ENCODE measurements at regions not wholly inside any gene's neighbourhood (a gene's known extent, or its start where the extent isn't known, plus 50 kb on each side); places are given as distances from the start of the nearest gene placed in this dataset.

GRCh38 chr14:23828616-23829015 is 125.0 kb upstream of the DHRS4 start:
- WGBS (ENCODE audit: extremely low coverage, insufficient coverage, insufficient read length): no CpG with 5 or more reads among the region's 1 CpG
- Histone ChIP-seq H3K27ac (ENCODE audit: low read depth, low read length) (no peak overlapping the region), H4K91ac (ENCODE audit: low read depth, low read length) (no peak overlapping the region), H3K9ac (ENCODE audit: low read length) (no peak overlapping the region), H3K36me3 (ENCODE audit: control insufficient read depth in 1 of 2, insufficient read depth in 2 of 2, low read length in 2 of 2) (no peaks in the 10 kb centered on the region), H3K18ac (ENCODE audit: low read length) (no peak overlapping the region), H3K4me1 (ENCODE audit: control insufficient read depth in 1 of 2, insufficient read depth in 2 of 2, low read length in 2 of 2) (peaks cover 0 to 11% of the 10 kb centered on the region in 2 experiments), H2AK5ac (ENCODE audit: low read length) (no peak overlapping the region), H3K9me3 (ENCODE audit: insufficient read depth, low read depth, low read length) (peaks cover 17% of the 10 kb centered on the region), H3K23ac (ENCODE audit: low read length) (no peak overlapping the region), H3K4ac (ENCODE audit: low read depth, low read length) (no peak overlapping the region), H2AFZ (ENCODE audit: insufficient read depth, low read length, poor library complexity) (no peak overlapping the region), H3K79me1 (ENCODE audit: low read length) (no peaks in the 10 kb centered on the region), H4K12ac (ENCODE audit: low read depth, low read length) (no peak overlapping the region), H2BK12ac (ENCODE audit: low read length) (no peak overlapping the region), H3K4me3 (ENCODE audit: low read depth, low read length) (no peak overlapping the region), H2BK5ac (ENCODE audit: low read depth, low read length, poor library complexity) (no peak overlapping the region), H3K79me2 (ENCODE audit: control insufficient read depth, insufficient read depth, low read length, poor library complexity) (no peaks in the 10 kb centered on the region), H3K4me2 (ENCODE audit: low read length) (no peak overlapping the region), H3K27me3 (ENCODE audit: insufficient read depth, low read length) (no peaks in the 10 kb centered on the region), H4K8ac (ENCODE audit: low read depth, low read length) (no peak overlapping the region), H3K14ac (ENCODE audit: low read length) (no peak overlapping the region), H2BK120ac (ENCODE audit: insufficient read depth, low read length, poor library complexity) (no peak overlapping the region)
- no peak for DNase-seq

GRCh38 chr14:23829736-23830471 is 123.7 kb upstream of the DHRS4 start:
- H3K14ac ChIP-seq (ENCODE audit: low read length): no peak overlapping the region
- no CpG with 5 or more reads among the region's 2 CpGs for WGBS (ENCODE audit: extremely low coverage, insufficient coverage, insufficient read length)
- H3K23ac ChIP-seq (ENCODE audit: low read length): no peak overlapping the region
- H3K79me2 ChIP-seq (ENCODE audit: control insufficient read depth, insufficient read depth, low read length, poor library complexity): no peaks in the 10 kb centered on the region
- H4K91ac ChIP-seq (ENCODE audit: low read depth, low read length): no peak overlapping the region
- no peak overlapping the region for H2AFZ ChIP-seq (ENCODE audit: insufficient read depth, low read length, poor library complexity)
- H3K4me3 ChIP-seq (ENCODE audit: low read depth, low read length): no peak overlapping the region
- H3K27ac ChIP-seq (ENCODE audit: low read depth, low read length): no peak overlapping the region
- H3K4me2 ChIP-seq (ENCODE audit: low read length): no peak overlapping the region
- H3K9me3 ChIP-seq (ENCODE audit: insufficient read depth, low read depth, low read length): peaks cover 16% of the 10 kb centered on the region
- H4K12ac ChIP-seq (ENCODE audit: low read depth, low read length): no peak overlapping the region
- H3K27me3 ChIP-seq (ENCODE audit: insufficient read depth, low read length): no peaks in the 10 kb centered on the region
- no peak overlapping the region for H2AK5ac ChIP-seq (ENCODE audit: low read length)
- H3K18ac ChIP-seq (ENCODE audit: low read length): no peak overlapping the region
- no peak overlapping the region for H2BK120ac ChIP-seq (ENCODE audit: insufficient read depth, low read length, poor library complexity)
- no peaks in the 10 kb centered on the region for H3K79me1 ChIP-seq (ENCODE audit: low read length)
- peaks cover 0 to 10% of the 10 kb centered on the region in 2 experiments for H3K4me1 ChIP-seq (ENCODE audit: control insufficient read depth in 1 of 2, insufficient read depth in 2 of 2, low read length in 2 of 2)
- no peak overlapping the region for H2BK12ac ChIP-seq (ENCODE audit: low read length)
- DNase-seq: peak; percentile 56 to 78
- no peak overlapping the region for H3K9ac ChIP-seq (ENCODE audit: low read length)
- no peak overlapping the region for H4K8ac ChIP-seq (ENCODE audit: low read depth, low read length)
- no peaks in the 10 kb centered on the region for H3K36me3 ChIP-seq (ENCODE audit: control insufficient read depth in 1 of 2, insufficient read depth in 2 of 2, low read length in 2 of 2)
- no peak overlapping the region for H2BK5ac ChIP-seq (ENCODE audit: low read depth, low read length, poor library complexity)
- no peak overlapping the region for H3K4ac ChIP-seq (ENCODE audit: low read depth, low read length)

- Histone ChIP-seq H2BK12ac (ENCODE audit: low read length) (no peak overlapping the region), H2BK120ac (ENCODE audit: insufficient read depth, low read length, poor library complexity) (no peak overlapping the region), H3K36me3 (ENCODE audit: control insufficient read depth in 1 of 2, insufficient read depth in 2 of 2, low read length in 2 of 2) (no peaks in the 10 kb centered on the region), H3K79me1 (ENCODE audit: low read length) (no peaks in the 10 kb centered on the region), H3K23ac (ENCODE audit: low read length) (no peak overlapping the region), H4K12ac (ENCODE audit: low read depth, low read length) (no peak overlapping the region), H4K8ac (ENCODE audit: low read depth, low read length) (no peak overlapping the region), H3K4me3 (ENCODE audit: low read depth, low read length) (no peak overlapping the region), H3K27ac (ENCODE audit: low read depth, low read length) (no peak overlapping the region), H3K27me3 (ENCODE audit: insufficient read depth, low read length) (no peaks in the 10 kb centered on the region), H2AFZ (ENCODE audit: insufficient read depth, low read length, poor library complexity) (no peak overlapping the region), H3K14ac (ENCODE audit: low read length) (no peak overlapping the region), H4K91ac (ENCODE audit: low read depth, low read length) (no peak overlapping the region), H2AK5ac (ENCODE audit: low read length) (no peak overlapping the region), H3K4me1 (ENCODE audit: control insufficient read depth in 1 of 2, insufficient read depth in 2 of 2, low read length in 2 of 2) (peaks cover 0 to 4% of the 10 kb centered on the region in 2 experiments), H3K18ac (ENCODE audit: low read length) (no peak overlapping the region), H3K4me2 (ENCODE audit: low read length) (no peak overlapping the region), H2BK5ac (ENCODE audit: low read depth, low read length, poor library complexity) (no peak overlapping the region), H3K9me3 (ENCODE audit: insufficient read depth, low read depth, low read length) (peaks cover 7% of the 10 kb centered on the region), H3K79me2 (ENCODE audit: control insufficient read depth, insufficient read depth, low read length, poor library complexity) (no peaks in the 10 kb centered on the region), H3K9ac (ENCODE audit: low read length) (no peak overlapping the region), H3K4ac (ENCODE audit: low read depth, low read length) (no peak overlapping the region)
- no CpG with 5 or more reads among the region's 3 CpGs for whole genome bisulfite sequencing (ENCODE audit: extremely low coverage, insufficient coverage, insufficient read length)
- DNase-seq: no peak
Measured at GRCh38 chr14:23831596-23831995, 122.0 kb upstream of the DHRS4 start.

DNA sequence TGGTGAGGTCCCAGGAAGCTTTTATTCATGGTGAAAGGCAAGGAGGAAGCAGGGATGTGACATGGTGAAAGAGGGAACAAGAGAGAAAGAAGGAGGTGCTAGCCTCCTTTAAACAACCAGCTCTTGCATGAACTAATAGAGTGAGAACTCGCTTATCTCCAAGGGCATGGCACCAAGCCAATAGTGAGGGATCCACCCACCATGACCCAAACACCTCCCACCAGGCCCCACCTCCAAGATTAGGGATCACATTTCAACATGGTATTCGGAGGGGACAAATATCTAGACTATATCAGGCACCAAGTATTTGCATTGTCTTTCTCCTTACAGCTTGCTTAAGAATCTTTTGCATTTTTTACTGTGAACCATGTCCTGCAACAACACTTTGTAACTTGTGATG is 91.9 kb upstream of the DHRS4 start:
- Histone ChIP-seq H3K4me2 (ENCODE audit: low read length) (no peak overlapping the region), H2BK5ac (ENCODE audit: low read depth, low read length, poor library complexity) (no peak overlapping the region), H4K12ac (ENCODE audit: low read depth, low read length) (no peak overlapping the region), H3K4me3 (ENCODE audit: low read depth, low read length) (no peak overlapping the region), H2AK5ac (ENCODE audit: low read length) (no peak overlapping the region), H3K9ac (ENCODE audit: low read length) (no peak overlapping the region), H3K27me3 (ENCODE audit: insufficient read depth, low read length) (no peaks in the 10 kb centered on the region), H3K23ac (ENCODE audit: low read length) (no peak overlapping the region), H2BK12ac (ENCODE audit: low read length) (no peak overlapping the region), H3K79me2 (ENCODE audit: control insufficient read depth, insufficient read depth, low read length, poor library complexity) (no peaks in the 10 kb centered on the region), H3K4ac (ENCODE audit: low read depth, low read length) (no peak overlapping the region), H3K79me1 (ENCODE audit: low read length) (no peaks in the 10 kb centered on the region), H3K27ac (ENCODE audit: low read depth, low read length) (no peak overlapping the region), H3K36me3 (ENCODE audit: control insufficient read depth in 1 of 2, insufficient read depth in 2 of 2, low read length in 2 of 2) (no peaks in the 10 kb centered on the region), H2BK120ac (ENCODE audit: insufficient read depth, low read length, poor library complexity) (no peak overlapping the region), H4K91ac (ENCODE audit: low read depth, low read length) (no peak overlapping the region), H3K9me3 (ENCODE audit: insufficient read depth, low read depth, low read length) (peaks cover 2% of the 10 kb centered on the region), H3K14ac (ENCODE audit: low read length) (no peak overlapping the region), H2AFZ (ENCODE audit: insufficient read depth, low read length, poor library complexity) (no peak overlapping the region), H3K4me1 (ENCODE audit: control insufficient read depth in 1 of 2, insufficient read depth in 2 of 2, low read length in 2 of 2) (no peaks in the 10 kb centered on the region), H4K8ac (ENCODE audit: low read depth, low read length) (no peak overlapping the region), H3K18ac (ENCODE audit: low read length) (no peak overlapping the region)
- no CpG with 5 or more reads among the region's 2 CpGs for WGBS (ENCODE audit: extremely low coverage, insufficient coverage, insufficient read length)
- no peak for DNase-seq
